Tibial nerve (tissue), 4 donors: ENCODE measurements at regions not wholly inside any gene's neighbourhood (a gene's known extent, or its start where the extent isn't known, plus 50 kb on each side); places are given as distances from the start of the nearest gene placed in this dataset.

Source experiments
- CTCF ChIP-seq, 5 experiments: fragments of 200-600 bp in 3 of 5; fragments of 450-650 bp in 2 of 5; sonication (generic) in 3 of 5; IDR thresholded peaks; one replicate each; pipeline ENCODE4 v1.5.1; 2016 to 2019; ENCODE audit warnings: antibody characterized with exemption in 5 of 5, mild to moderate bottlenecking in 3 of 5, moderate library complexity in 2 of 5
- EP300 ChIP-seq, 2 donors: sonication (generic); formaldehyde crosslinking; IDR thresholded peaks; one replicate each; pipeline ENCODE4 v1.6.1; 2017; ENCODE audit warnings: antibody characterized with exemption in 2 of 2, mild to moderate bottlenecking in 1 of 2

GRCh38 chr6:90678049-90678779 lies 91.3 kb upstream of the MAP3K7 start:
- TF ChIP-seq CTCF (IDR thresholded peaks at IDR 0.05) (no peak), EP300 (IDR thresholded peaks at IDR 0.05) (no peak)
